ENCODE measurements at regions not wholly inside any gene's neighbourhood (a gene's known extent, or its start where the extent isn't known, plus 50 kb on each side); places are given as distances from the start of the nearest gene placed in this dataset.

- 7% methylated on average over 2 of the region's 2 CpGs for WGBS (ENCODE audit: missing lambda C conversion rate)
- Histone ChIP-seq H3K9me3 (no peaks in the 10 kb centered on the region), H3K4me2 (no peak overlapping the region), H3K4me1 (no peaks in the 10 kb centered on the region), H3K4me3 (no peak overlapping the region), H3K27ac (no peak overlapping the region)
- POLR2A ChIA-PET: no interaction called here
- ATAC-seq: no peak
- no peak for DNase-seq (ENCODE audit: low read depth in 1 of 2, low spot score in 1 of 2)
- FAIRE-seq: no peak
- CTCF ChIA-PET: interaction anchor here (0.6 to 1.8 kb wide), 2 partner anchors 13 to 1662 kb away, joined by 3 to 5 read pairs; no protein-coding TSS in a partner anchor
- TF ChIP-seq RARB (CRISPR knock-in tag; IDR thresholded peaks at IDR 0.05): no peak
- TF ChIP-seq HOXB13 (CRISPR knock-in tag; IDR thresholded peaks at IDR 0.05; ENCODE audit: low read depth): no peak
- no peak for TF ChIP-seq HDAC2 (IDR thresholded peaks at IDR 0.05)
These were observed 366.1 kb upstream of the ZNF385D start for GRCh38 chr3:22117091-22117490.

GRCh38 chr3:22117751-22118346, 366.8 kb upstream of the ZNF385D start:
- H3K4me2 ChIP-seq: no peak overlapping the region
- DNase-seq (ENCODE audit: low read depth in 1 of 2, low spot score in 1 of 2) (peak in 1 of 2 experiments; percentile 53), ATAC-seq (no peak), FAIRE-seq (peak; percentile 96)
- WGBS (ENCODE audit: missing lambda C conversion rate): 3% methylated on average over 5 of the region's 5 CpGs
- no peak overlapping the region for H3K27ac ChIP-seq
- H3K9me3 ChIP-seq: no peaks in the 10 kb centered on the region
- ChIA-PET POLR2A (no interaction called here), CTCF (no interaction called here)
- H3K4me3 ChIP-seq: no peak overlapping the region
- H3K4me1 ChIP-seq: no peaks in the 10 kb centered on the region
- TF ChIP-seq SMC3 (IDR thresholded peaks at IDR 0.05): peak; percentile 58
- peak; percentile 70 to 77 for TF ChIP-seq RAD21 (conservative IDR thresholded peaks at IDR 0.05 in 1 of 2, IDR thresholded peaks at IDR 0.05 in 1 of 2)
- TF ChIP-seq CTCF (IDR thresholded peaks at IDR 0.05): peak; percentile 63
- TF ChIP-seq CHD2 (IDR thresholded peaks at IDR 0.05; ENCODE audit: low read length, partially characterized antibody): no peak

- Histone ChIP-seq H3K4me1 (no peaks in the 10 kb centered on the region), H3K4me3 (no peak overlapping the region), H3K9me3 (no peaks in the 10 kb centered on the region), H3K27ac (no peak overlapping the region), H3K4me2 (no peak overlapping the region)
- ATAC-seq (no peak), DNase-seq (ENCODE audit: low read depth in 1 of 2, low spot score in 1 of 2) (no peak), FAIRE-seq (no peak)
- TF ChIP-seq HDAC2 (IDR thresholded peaks at IDR 0.05) (no peak), BHLHE40 (IDR thresholded peaks at IDR 0.05; ENCODE audit: low read depth, low read length) (no peak), FOXS1 (CRISPR knock-in tag; IDR thresholded peaks at IDR 0.05) (no peak), MAZ (IDR thresholded peaks at IDR 0.05; ENCODE audit: borderline replicate concordance, low read depth, low read length) (no peak), HEYL (CRISPR knock-in tag; IDR thresholded peaks at IDR 0.05) (no peak), PHF8 (IDR thresholded peaks at IDR 0.05; ENCODE audit: borderline replicate concordance, low read depth) (no peak), NPAS2 (CRISPR knock-in tag; IDR thresholded peaks at IDR 0.05; ENCODE audit: borderline replicate concordance) (no peak), RARB (CRISPR knock-in tag; IDR thresholded peaks at IDR 0.05) (no peak), KDM1A (IDR thresholded peaks at IDR 0.05; ENCODE audit: low read depth) (no peak), CBX2 (IDR thresholded peaks at IDR 0.05; ENCODE audit: borderline replicate concordance, low read depth) (no peak)
- CTCF ChIA-PET: no interaction called here
- 15% methylated on average over 3 of the region's 3 CpGs for WGBS (ENCODE audit: missing lambda C conversion rate)
- POLR2A ChIA-PET: no interaction called here
These were observed 367.5 kb upstream of the ZNF385D start for GRCh38 chr3:22118542-22118941.

GRCh38 chr3:22121068-22121701, 370.2 kb upstream of the ZNF385D start:
- ATAC-seq: no peak
- FAIRE-seq: no peak
- Histone ChIP-seq H3K9me3 (no peaks in the 10 kb centered on the region), H3K27ac (no peak overlapping the region), H3K4me3 (no peak overlapping the region), H3K4me2 (no peak overlapping the region), H3K4me1 (no peaks in the 10 kb centered on the region)
- ChIA-PET CTCF (interaction anchor here (1.2 kb wide), 1 partner anchor 10 kb away, joined by 3 read pairs; no protein-coding TSS in a partner anchor), POLR2A (no interaction called here)
- 1% methylated on average over 5 of the region's 5 CpGs for WGBS (ENCODE audit: missing lambda C conversion rate)
- no peak for DNase-seq (ENCODE audit: low read depth in 1 of 2, low spot score in 1 of 2)
- no peak for TF ChIP-seq MAX (IDR thresholded peaks at IDR 0.05)
- TF ChIP-seq ESRRA (IDR thresholded peaks at IDR 0.05; ENCODE audit: borderline replicate concordance, low read length): no peak
- no peak for TF ChIP-seq EHF (CRISPR knock-in tag; IDR thresholded peaks at IDR 0.05)
- TF ChIP-seq MYC (IDR thresholded peaks at IDR 0.05; ENCODE audit: borderline replicate concordance, low read length): no peak
- TF ChIP-seq ZC3H11A (IDR thresholded peaks at IDR 0.05): no peak
- TF ChIP-seq REST (IDR thresholded peaks at IDR 0.05): no peak
- TF ChIP-seq FOXS1 (CRISPR knock-in tag; IDR thresholded peaks at IDR 0.05): no peak
- no peak for TF ChIP-seq RARB (CRISPR knock-in tag; IDR thresholded peaks at IDR 0.05)
- no peak for TF ChIP-seq MAFK (IDR thresholded peaks at IDR 0.05; ENCODE audit: partially characterized antibody)
- no peak for TF ChIP-seq RCOR1 (IDR thresholded peaks at IDR 0.05; ENCODE audit: low read depth, low read length)
- TF ChIP-seq RNF2 (IDR thresholded peaks at IDR 0.05; ENCODE audit: borderline replicate concordance, low read depth): no peak
- no peak for TF ChIP-seq CHD4 (IDR thresholded peaks at IDR 0.05; ENCODE audit: borderline replicate concordance)
- no peak for TF ChIP-seq GATA3 (IDR thresholded peaks at IDR 0.05; ENCODE audit: borderline replicate concordance)
